Body of pancreas (tissue), 4 donors: ENCODE measurements at regions not wholly inside any gene's neighbourhood (a gene's known extent, or its start where the extent isn't known, plus 50 kb on each side); places are given as distances from the start of the nearest gene placed in this dataset.
A peak's percentile ranks its signal among the peaks of the same experiment; 100 is the strongest.
"Not testable (repeated sequence)": the region's sequence is repeated elsewhere in the genome, so short reads cannot be mapped to it uniquely, and the experiment has no call there.

Experiments
- ATAC-seq: fragments of 150-250 bp; one replicate; pipeline ENCODE4 v1.9.1; 2016
- DNase-seq, 4 donors: peaks; one replicate each; pipeline ENCODE4 v3.0.0-alpha.2; 2019
- H3K27ac ChIP-seq, 4 donors: fragments of 200-600 bp; sonication (generic); 1 replicate in 3 of 4; 2 replicates in 1 of 4; pipeline versions ENCODE4 v1.5.1 to v1.6.1; 2016 to 2019; ENCODE audit warnings: mild to moderate bottlenecking in 1 of 4, mixed read lengths in 1 of 4, moderate library complexity in 1 of 4
- H3K27me3 ChIP-seq, 2 donors: fragments of 200-600 bp; sonication (generic); one replicate each; pipeline ENCODE4 v1.6.0; 2016; ENCODE audit warnings: mild to moderate bottlenecking in 1 of 2
- H3K36me3 ChIP-seq, 2 donors: fragments of 200-600 bp; sonication (generic); replicated peaks in 1 of 2; 2 replicates each; pipeline ENCODE4 v1.5.1; 2016; ENCODE audit warnings: low read depth in 2 of 2; ENCODE audit not compliant: insufficient read depth in 1 of 2
- H3K4me1 ChIP-seq: fragments of 200-600 bp; sonication (generic); one replicate; pipeline ENCODE4 v1.6.0; 2016
- H3K4me3 ChIP-seq, 2 donors: fragments of 200-600 bp; sonication (generic); 1 replicate in 1 of 2; 2 replicates in 1 of 2; pipeline ENCODE4 v1.5.1; 2016 to 2019
- H3K9me3 ChIP-seq, 3 donors: fragments of 200-600 bp; sonication (generic); 1 replicate in 2 of 3; 2 replicates in 1 of 3; pipeline ENCODE4 v1.5.1; 2016
- CTCF ChIP-seq, 7 experiments: fragments of 450-650 bp in 4 of 7; fragments of 200-600 bp in 3 of 7; sonication (generic) in 3 of 7; IDR thresholded peaks; one replicate each; pipeline ENCODE4 v1.5.1; 2016 to 2019; ENCODE audit warnings: antibody characterized with exemption in 7 of 7
- POLR2A ChIP-seq, 3 donors: fragments of 450-650 bp; IDR thresholded peaks; one replicate each; pipeline ENCODE4 v1.6.1; 2016; ENCODE audit warnings: antibody characterized with exemption in 3 of 3, mild to moderate bottlenecking in 2 of 3
- WGBS, 2 donors: methylation state at CpG; one replicate each; pipeline ENCODE4 v1.1.5; 2017; 5-methylcytosine and 5-hydroxymethylcytosine counted together
- intact Hi-C: fragments of 100-400 bp; cut with DNase I; formaldehyde crosslinking; loops from one replicate; pipeline ENCODE4 v1.15.1; 2023

DNA sequence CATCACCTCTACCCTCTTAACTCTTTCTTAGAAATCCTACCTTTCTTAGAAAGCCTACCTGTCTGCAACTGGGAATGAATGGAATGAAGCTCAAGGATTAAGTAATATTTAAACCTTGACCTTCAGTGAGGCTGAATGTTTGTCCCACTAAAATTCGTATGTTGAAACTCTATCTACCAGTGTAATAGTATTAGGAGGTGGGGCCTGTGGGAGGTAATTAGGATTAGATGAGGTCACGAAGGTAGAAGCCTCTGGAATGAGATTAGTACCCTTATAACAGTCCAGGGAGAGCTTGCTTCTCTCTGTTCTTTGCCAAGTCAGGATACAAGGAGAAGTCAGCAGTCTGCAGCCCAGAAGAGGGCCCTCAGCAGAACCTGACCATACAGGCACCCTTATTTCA is 158.0 kb downstream of the TENT5A start:
- Histone ChIP-seq H3K36me3 (no peaks in the 10 kb centered on the region), H3K4me1 (no peaks in the 10 kb centered on the region), H3K4me3 (no peak overlapping the region), H3K27me3 (no peaks in the 10 kb centered on the region), H3K27ac (no peak overlapping the region), H3K9me3 (no peaks in the 10 kb centered on the region)
- TF ChIP-seq CTCF (IDR thresholded peaks at IDR 0.05) (no peak), POLR2A (IDR thresholded peaks at IDR 0.05) (no peak)
- intact Hi-C loops, result no loop called here
- ATAC-seq, result no peak
- no peak for DNase-seq
- 40 to 56% methylated on average over 2 of the region's 2 CpGs for WGBS, 2 donors

DNA sequence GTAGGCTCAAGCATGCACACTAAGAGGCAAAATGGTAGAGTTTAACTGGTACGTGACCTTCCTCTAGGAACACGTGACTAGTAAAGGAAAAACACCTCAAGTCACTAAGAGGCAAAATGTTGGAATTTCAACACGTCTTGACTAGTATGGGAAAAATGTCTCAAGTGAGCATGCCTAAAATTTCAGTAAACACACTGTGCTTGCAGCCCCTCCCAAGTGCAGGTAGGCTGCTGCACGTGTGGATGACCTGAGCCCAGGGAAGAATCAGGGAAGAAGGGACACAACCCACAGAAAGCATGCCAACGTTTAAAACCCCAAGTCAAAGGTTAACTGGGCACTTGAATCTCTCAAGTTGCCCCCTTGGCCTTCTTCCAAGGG is 162.2 kb downstream of the TENT5A start:
- Histone ChIP-seq H3K4me3 (no peak overlapping the region), H3K9me3 (no peaks in the 10 kb centered on the region), H3K36me3 (no peaks in the 10 kb centered on the region), H3K4me1 (no peaks in the 10 kb centered on the region), H3K27me3 (no peaks in the 10 kb centered on the region), H3K27ac (no peak overlapping the region)
- no peak for TF ChIP-seq CTCF (IDR thresholded peaks at IDR 0.05)
- no peak for TF ChIP-seq POLR2A (IDR thresholded peaks at IDR 0.05)
- intact Hi-C loops, result no loop called here
- no peak for DNase-seq
- no peak for ATAC-seq
- 54 to 55% methylated on average over 5 of the region's 5 CpGs for WGBS, 2 donors

- 46 to 47% methylated on average over 5 of the region's 5 CpGs for WGBS, 2 donors
- intact Hi-C loops, result no loop called here
- Histone ChIP-seq H3K36me3 (no peaks in the 10 kb centered on the region), H3K9me3 (no peaks in the 10 kb centered on the region), H3K4me1 (no peaks in the 10 kb centered on the region), H3K27me3 (no peaks in the 10 kb centered on the region), H3K4me3 (no peak overlapping the region), H3K27ac (no peak overlapping the region)
- DNase-seq (peak in 2 of 4 donors; percentile 2 to 21), ATAC-seq (no peak)
- TF ChIP-seq POLR2A (IDR thresholded peaks at IDR 0.05), result no peak
- peak in 1 of 7 experiments; percentile 4 for TF ChIP-seq CTCF (IDR thresholded peaks at IDR 0.05)
These were observed 162.8 kb downstream of the TENT5A start for GRCh38 chr6:81589465-81590313.

- intact Hi-C loops, H3K9me3 ChIP-seq, H3K36me3 ChIP-seq, ATAC-seq, H3K4me3 ChIP-seq, H3K27me3 ChIP-seq, H3K27ac ChIP-seq, H3K4me1 ChIP-seq, DNase-seq: not testable (repeated sequence)
- WGBS, 2 donors, result 77 to 81% methylated on average over 1 of the region's 1 CpG
These were observed 166.8 kb downstream of the TENT5A start for GRCh38 chr6:81585686-81586085.

GRCh38 chr6:81584156-81584555 is 168.3 kb downstream of the TENT5A start:
- H3K9me3 ChIP-seq, H3K36me3 ChIP-seq, H3K4me3 ChIP-seq, H3K27ac ChIP-seq, intact Hi-C loops, ATAC-seq, DNase-seq, H3K4me1 ChIP-seq, H3K27me3 ChIP-seq: not testable (repeated sequence)
- WGBS, 2 donors, result 48 to 63% methylated on average over 2 of the region's 2 CpGs

- H3K27ac ChIP-seq, result no peak overlapping the region
- no peaks in the 10 kb centered on the region for H3K36me3 ChIP-seq
- no peaks in the 10 kb centered on the region for H3K4me1 ChIP-seq
- no peaks in the 10 kb centered on the region for H3K9me3 ChIP-seq
- DNase-seq (no peak), ATAC-seq (no peak)
- no peaks in the 10 kb centered on the region for H3K27me3 ChIP-seq
- TF ChIP-seq CTCF (IDR thresholded peaks at IDR 0.05), result no peak
- TF ChIP-seq POLR2A (IDR thresholded peaks at IDR 0.05), result no peak
- no peak overlapping the region for H3K4me3 ChIP-seq
- intact Hi-C loops, result no loop called here
These were observed 177.0 kb downstream of the TENT5A start for GRCh38 chr6:81575442-81575841.
